ENCODE measurements at regions not wholly inside any gene's neighbourhood (a gene's known extent, or its start where the extent isn't known, plus 50 kb on each side); places are given as distances from the start of the nearest gene placed in this dataset.

DNA sequence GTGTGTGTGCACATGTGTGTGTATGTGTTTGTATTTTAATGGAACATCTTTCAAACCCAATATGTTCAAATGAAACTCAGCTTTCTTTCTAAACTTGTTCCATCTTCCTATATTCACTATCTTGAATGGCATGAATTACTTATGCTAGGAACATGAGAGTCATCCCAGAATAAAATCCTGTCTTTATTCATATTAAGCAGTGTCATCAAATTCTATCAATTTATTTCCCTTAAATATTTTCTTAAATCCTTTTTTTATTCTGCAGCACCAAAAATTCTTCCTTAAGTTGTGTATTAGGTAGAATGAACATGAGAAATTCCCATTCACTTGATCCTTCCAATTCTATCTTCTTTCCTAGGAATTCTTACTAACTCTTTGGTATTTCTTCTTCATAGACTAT, 146.6 kb upstream of the PCDH15 start:
- no peak overlapping the region for H3K4me2 ChIP-seq (ENCODE audit: low read depth, low read length)
- H4K20me1 ChIP-seq (ENCODE audit: insufficient read depth, low read length), result no peaks in the 10 kb centered on the region
- TF ChIP-seq, protein P1, sequence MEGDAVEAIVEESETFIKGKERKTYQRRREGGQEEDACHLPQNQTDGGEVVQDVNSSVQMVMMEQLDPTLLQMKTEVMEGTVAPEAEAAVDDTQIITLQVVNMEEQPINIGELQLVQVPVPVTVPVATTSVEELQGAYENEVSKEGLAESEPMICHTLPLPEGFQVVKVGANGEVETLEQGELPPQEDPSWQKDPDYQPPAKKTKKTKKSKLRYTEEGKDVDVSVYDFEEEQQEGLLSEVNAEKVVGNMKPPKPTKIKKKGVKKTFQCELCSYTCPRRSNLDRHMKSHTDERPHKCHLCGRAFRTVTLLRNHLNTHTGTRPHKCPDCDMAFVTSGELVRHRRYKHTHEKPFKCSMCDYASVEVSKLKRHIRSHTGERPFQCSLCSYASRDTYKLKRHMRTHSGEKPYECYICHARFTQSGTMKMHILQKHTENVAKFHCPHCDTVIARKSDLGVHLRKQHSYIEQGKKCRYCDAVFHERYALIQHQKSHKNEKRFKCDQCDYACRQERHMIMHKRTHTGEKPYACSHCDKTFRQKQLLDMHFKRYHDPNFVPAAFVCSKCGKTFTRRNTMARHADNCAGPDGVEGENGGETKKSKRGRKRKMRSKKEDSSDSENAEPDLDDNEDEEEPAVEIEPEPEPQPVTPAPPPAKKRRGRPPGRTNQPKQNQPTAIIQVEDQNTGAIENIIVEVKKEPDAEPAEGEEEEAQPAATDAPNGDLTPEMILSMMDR (IDR thresholded peaks at IDR 0.05; ENCODE audit: low read length), result no peak
- no peak for TF ChIP-seq EZH2 (optimal IDR thresholded peaks at IDR 0.05; ENCODE audit: low read depth, low read length)
- no peaks in the 10 kb centered on the region for H3K9me3 ChIP-seq (replicated peaks; ENCODE audit: insufficient read depth, low read length)
- no peaks in the 10 kb centered on the region for H3K79me2 ChIP-seq (ENCODE audit: low read length)
- no peaks in the 10 kb centered on the region for H3K9me2 ChIP-seq (replicated peaks; ENCODE audit: insufficient read depth, low read length)
- H2AFZ ChIP-seq (ENCODE audit: low read length), result no peak overlapping the region
- no peaks in the 10 kb centered on the region for H3K36me3 ChIP-seq (replicated peaks; ENCODE audit: insufficient read depth, low read length)
- H3K27me3 ChIP-seq (replicated peaks; ENCODE audit: insufficient read depth, low read length), result no peaks in the 10 kb centered on the region
- H3K9ac ChIP-seq (ENCODE audit: low read length), result no peak overlapping the region
- DNase-seq, result no peak
- H3F3A ChIP-seq (ENCODE audit: insufficient read depth, low read length), result no peaks in the 10 kb centered on the region
- no peak overlapping the region for H3K4me3 ChIP-seq (ENCODE audit: low read length)
- no peaks in the 10 kb centered on the region for H3K4me1 ChIP-seq (ENCODE audit: low read length)
- no peak overlapping the region for H3K27ac ChIP-seq (ENCODE audit: low read length)

- DNase-seq, result peak; percentile 19
- H4K20me1 ChIP-seq (ENCODE audit: insufficient read depth, low read length), result no peaks in the 10 kb centered on the region
- no peaks in the 10 kb centered on the region for H3F3A ChIP-seq (ENCODE audit: insufficient read depth, low read length)
- TF ChIP-seq EZH2phosphoT487 (IDR thresholded peaks at IDR 0.05; ENCODE audit: low read length), result no peak
- TF ChIP-seq, protein P1 (IDR thresholded peaks at IDR 0.05; ENCODE audit: low read length), result peak; percentile 17
- no peak overlapping the region for H2AFZ ChIP-seq (ENCODE audit: low read length)
- no peaks in the 10 kb centered on the region for H3K27me3 ChIP-seq (replicated peaks; ENCODE audit: insufficient read depth, low read length)
- no peaks in the 10 kb centered on the region for H3K9me3 ChIP-seq (replicated peaks; ENCODE audit: insufficient read depth, low read length)
- no peak overlapping the region for H3K4me2 ChIP-seq (ENCODE audit: low read depth, low read length)
- no peaks in the 10 kb centered on the region for H3K36me3 ChIP-seq (replicated peaks; ENCODE audit: insufficient read depth, low read length)
- no peak overlapping the region for H3K4me3 ChIP-seq (ENCODE audit: low read length)
- H3K27ac ChIP-seq (ENCODE audit: low read length), result no peak overlapping the region
- no peaks in the 10 kb centered on the region for H3K4me1 ChIP-seq (ENCODE audit: low read length)
- H3K9me2 ChIP-seq (replicated peaks; ENCODE audit: insufficient read depth, low read length), result no peaks in the 10 kb centered on the region
- H3K79me2 ChIP-seq (ENCODE audit: low read length), result no peaks in the 10 kb centered on the region
- no peak overlapping the region for H3K9ac ChIP-seq (ENCODE audit: low read length)
These were observed 139.4 kb upstream of the PCDH15 start for GRCh38 chr10:54940418-54940817.

DNA sequence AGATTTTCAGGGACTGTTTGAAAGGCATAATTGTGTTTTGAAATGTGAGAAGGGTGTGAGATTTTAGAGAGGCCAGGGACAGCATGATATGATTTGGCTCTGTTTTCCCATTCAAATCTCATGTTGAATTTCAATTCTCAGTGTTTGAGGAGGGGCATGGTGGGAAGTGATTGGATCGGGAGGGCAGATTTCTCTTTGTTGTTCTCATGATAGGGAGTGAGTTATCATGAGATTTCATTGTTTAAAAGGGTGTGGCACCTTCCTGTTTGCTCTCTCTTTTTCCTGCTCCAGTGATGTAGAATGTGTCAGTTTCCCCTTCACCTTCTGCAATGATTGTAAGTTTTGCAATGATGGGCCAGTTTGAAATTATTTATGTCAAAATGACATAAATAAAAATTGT, 113.0 kb upstream of the PCDH15 start:
- Histone ChIP-seq H3K4me1 (ENCODE audit: low read length) (no peaks in the 10 kb centered on the region), H4K20me1 (ENCODE audit: insufficient read depth, low read length) (no peaks in the 10 kb centered on the region), H3K27ac (ENCODE audit: low read length) (no peak overlapping the region), H2AFZ (ENCODE audit: low read length) (no peak overlapping the region), H3K9me3 (replicated peaks; ENCODE audit: insufficient read depth, low read length) (no peaks in the 10 kb centered on the region), H3K4me2 (ENCODE audit: low read depth, low read length) (no peak overlapping the region), H3K79me2 (ENCODE audit: low read length) (no peaks in the 10 kb centered on the region), H3K9ac (ENCODE audit: low read length) (no peak overlapping the region), H3F3A (ENCODE audit: insufficient read depth, low read length) (no peaks in the 10 kb centered on the region), H3K9me2 (replicated peaks; ENCODE audit: insufficient read depth, low read length) (no peaks in the 10 kb centered on the region), H3K36me3 (replicated peaks; ENCODE audit: insufficient read depth, low read length) (no peaks in the 10 kb centered on the region), H3K4me3 (ENCODE audit: low read length) (no peak overlapping the region), H3K27me3 (replicated peaks; ENCODE audit: insufficient read depth, low read length) (no peaks in the 10 kb centered on the region)
- no peak for DNase-seq
- TF ChIP-seq, protein P1 (IDR thresholded peaks at IDR 0.05; ENCODE audit: low read length), result no peak
- TF ChIP-seq EZH2 (optimal IDR thresholded peaks at IDR 0.05; ENCODE audit: low read depth, low read length) (no peak), EZH2phosphoT487 (IDR thresholded peaks at IDR 0.05; ENCODE audit: low read length) (no peak)
